GM12891 (cell line): ENCODE measurements at regions not wholly inside any gene's neighbourhood (a gene's known extent, or its start where the extent isn't known, plus 50 kb on each side); places are given as distances from the start of the nearest gene placed in this dataset.

Experiments
- POLR2A ChIP-seq: IDR thresholded peaks from 2 replicates; pipeline ENCODE4 v1.6.1; 2011; ENCODE audit warnings: low read depth, low read length, control low read depth
- POLR2AphosphoS5 ChIP-seq: IDR thresholded peaks from 2 replicates; pipeline ENCODE4 v1.6.1; 2011; ENCODE audit warnings: low read depth, low read length, control low read depth
- POU2F2 ChIP-seq: IDR thresholded peaks from 2 replicates; pipeline ENCODE4 v1.6.1; 2011; ENCODE audit warnings: low read depth, mild to moderate bottlenecking, control low read depth, low read length, moderate library complexity
- SPI1 ChIP-seq: IDR thresholded peaks from 2 replicates; pipeline ENCODE4 v1.6.1; 2011; ENCODE audit warnings: low read depth, low read length, control low read depth
- TAF1 ChIP-seq: IDR thresholded peaks from 2 replicates; pipeline ENCODE4 v1.6.1; 2011; ENCODE audit warnings: low read depth, low read length, control low read depth

GRCh38 chr3:117531078-117531767 is 821.6 kb downstream of the TUSC7 start:
- TF ChIP-seq POLR2A = no peak
- TF ChIP-seq POLR2AphosphoS5 = no peak
- TF ChIP-seq SPI1 = no peak
- TF ChIP-seq TAF1 = no peak
- no peak for TF ChIP-seq POU2F2
